IMR-90 (cell line): ENCODE measurements at regions not wholly inside any gene's neighbourhood (a gene's known extent, or its start where the extent isn't known, plus 50 kb on each side); places are given as distances from the start of the nearest gene placed in this dataset.

Experiments used
- ATAC-seq: fragments of 200-7000 bp; cut with Tn5 transposase; 2 replicates; pipeline ENCODE4 v1.9.1; 2020; ENCODE audit warnings: low read depth, mild to moderate bottlenecking, moderate library complexity
- BruUV-seq: library from RNA; stranded (reverse); fragments of 400-500 nt; replicated peaks from 2 replicates; lab custom pipeline; 2021; lab: Mats Ljungman, UMichigan
- CTCF ChIA-PET: fragments of 300-600 bp; formaldehyde crosslinking; extraction: SDS; loops from one replicate; lab custom pipeline; 2021; ENCODE audit warnings: antibody characterized with exemption; lab: Yijun Ruan, JAX
- POLR2A ChIA-PET: fragments of 300-600 bp; sonication (Branson Sonifier 250); formaldehyde crosslinking; loops from one replicate; lab custom pipeline; 2022; ENCODE audit warnings: antibody characterized with exemption; ENCODE audit not compliant: unreplicated experiment; lab: Charles Lee
- DNase-seq: peaks from one replicate; pipeline ENCODE4 v3.0.0; 2013
- H2AFZ ChIP-seq: replicated peaks from 2 replicates; pipeline ENCODE3; 2013; ENCODE audit warnings: low read length, mild to moderate bottlenecking; ENCODE audit not compliant: poor library complexity
- H2AK5ac ChIP-seq: 2 replicates; pipeline ENCODE4 v1.6.1; 2013; ENCODE audit warnings: low read depth, low read length, inconsistent platforms
- H2AK9ac ChIP-seq: replicated peaks from 2 replicates; pipeline ENCODE3; 2013; ENCODE audit warnings: mild to moderate bottlenecking, low read depth, low read length, moderate library complexity; ENCODE audit not compliant: poor library complexity
- H2BK120ac ChIP-seq: 2 replicates; pipeline ENCODE4 v1.6.1; 2013; ENCODE audit warnings: low read depth, low read length, inconsistent platforms
- H2BK15ac ChIP-seq: 3 replicates; pipeline ENCODE4 v1.6.1; 2013; ENCODE audit warnings: low read depth, low read length, inconsistent platforms
- H2BK20ac ChIP-seq: 2 replicates; pipeline ENCODE4 v1.6.1; 2013; ENCODE audit warnings: low read depth, mild to moderate bottlenecking, inconsistent platforms, low read length, moderate library complexity
- H2BK5ac ChIP-seq: 2 replicates; pipeline ENCODE4 v1.6.1; 2013; ENCODE audit warnings: mild to moderate bottlenecking, low read depth, low read length, inconsistent platforms; ENCODE audit not compliant: poor library complexity, severe bottlenecking
- H3K14ac ChIP-seq: replicated peaks from 2 replicates; pipeline ENCODE4 v1.6.1; 2013; ENCODE audit warnings: low read depth, low read length, inconsistent platforms
- H3K18ac ChIP-seq: 2 replicates; pipeline ENCODE4 v1.6.1; 2013; ENCODE audit warnings: low read depth, low read length, control low read depth
- H3K23ac ChIP-seq: 2 replicates; pipeline ENCODE4 v1.6.1; 2013; ENCODE audit warnings: low read depth, low read length, inconsistent platforms
- H3K27ac ChIP-seq: 2 replicates; pipeline ENCODE4 v1.5.1; 2013; ENCODE audit warnings: mild to moderate bottlenecking, control low read depth, low read length; ENCODE audit not compliant: insufficient read depth
- H3K27me3 ChIP-seq: 2 replicates; pipeline ENCODE4 v1.6.1; 2013; ENCODE audit warnings: low read length; ENCODE audit not compliant: control insufficient read depth, insufficient read depth
- H3K36me3 ChIP-seq: 2 replicates; pipeline ENCODE4 v1.6.1; 2013; ENCODE audit warnings: low read length, mixed read lengths; ENCODE audit not compliant: control insufficient read depth, insufficient read depth
- H3K4ac ChIP-seq: 2 replicates; pipeline ENCODE4 v1.6.1; 2013; ENCODE audit warnings: low read depth, low read length, inconsistent platforms
- H3K4me1 ChIP-seq: 2 replicates; pipeline ENCODE4 v1.6.1; 2013; ENCODE audit warnings: low read length, mixed read lengths; ENCODE audit not compliant: control insufficient read depth, insufficient read depth
- H3K4me2 ChIP-seq: 2 replicates; pipeline ENCODE4 v1.6.1; 2013; ENCODE audit warnings: low read depth, mild to moderate bottlenecking, control low read depth, low read length, moderate library complexity
- H3K4me3 ChIP-seq: 2 replicates; pipeline ENCODE4 v1.5.1; 2013; ENCODE audit warnings: low read depth, mild to moderate bottlenecking, control low read depth, low read length, moderate library complexity; ENCODE audit not compliant: insufficient read depth
- H3K56ac ChIP-seq: 2 replicates; pipeline ENCODE4 v1.6.1; 2013; ENCODE audit warnings: low read length, inconsistent platforms; ENCODE audit not compliant: insufficient read depth; ENCODE audit errors: extremely low read depth
- H3K79me1 ChIP-seq, 2 experiments: 2 replicates each; pipeline ENCODE4 v1.6.1; 2013; ENCODE audit warnings: low read length in 2 of 2, inconsistent platforms in 1 of 2, low read depth in 1 of 2
- H3K9ac ChIP-seq: 2 replicates; pipeline ENCODE4 v1.6.1; 2013; ENCODE audit warnings: low read depth, low read length, control low read depth
- H3K9me1 ChIP-seq: 2 replicates; pipeline ENCODE4 v1.6.1; 2013; ENCODE audit warnings: low read length, inconsistent platforms; ENCODE audit not compliant: insufficient read depth
- H3K9me3 ChIP-seq: 2 replicates; pipeline ENCODE4 v1.6.1; 2013; ENCODE audit warnings: low read length; ENCODE audit not compliant: control insufficient read depth, insufficient read depth
- H4K20me1 ChIP-seq: 2 replicates; pipeline ENCODE4 v1.6.1; 2013; ENCODE audit warnings: low read length, inconsistent platforms; ENCODE audit not compliant: insufficient read depth
- H4K5ac ChIP-seq: 2 replicates; pipeline ENCODE4 v1.6.1; 2013; ENCODE audit warnings: mild to moderate bottlenecking, low read depth, low read length, control low read depth
- H4K8ac ChIP-seq, 2 experiments: 2 replicates each; pipeline ENCODE4 v1.6.1; 2013; ENCODE audit warnings: low read depth in 2 of 2, low read length in 2 of 2, control low read depth in 1 of 2, inconsistent platforms in 1 of 2
- H4K91ac ChIP-seq: 2 replicates; pipeline ENCODE4 v1.6.1; 2013; ENCODE audit warnings: low read depth, low read length, inconsistent platforms; ENCODE audit not compliant: insufficient read depth
- BHLHE40 ChIP-seq: fragments of 150-350 bp; IDR thresholded peaks from 2 replicates; pipeline ENCODE4 v1.6.1; 2016; ENCODE audit warnings: mild to moderate bottlenecking, low read depth, low read length
- CEBPB ChIP-seq: IDR thresholded peaks from 2 replicates; pipeline ENCODE4 v1.6.1; 2012; ENCODE audit warnings: low read depth, low read length, improper control_type of control experiment
- CHD1 ChIP-seq: IDR thresholded peaks from 2 replicates; pipeline ENCODE4 v1.6.1; 2012; ENCODE audit warnings: low read depth, low read length, improper control_type of control experiment
- ELK1 ChIP-seq: fragments of 150-350 bp; IDR thresholded peaks from 2 replicates; pipeline ENCODE4 v1.6.1; 2016; ENCODE audit warnings: low read depth, mild to moderate bottlenecking, low read length, moderate library complexity, borderline replicate concordance
- FOS ChIP-seq: fragments of 150-350 bp; IDR thresholded peaks from 2 replicates; pipeline ENCODE4 v1.6.1; 2016; ENCODE audit warnings: low read depth, low read length
- MAFK ChIP-seq: IDR thresholded peaks from 2 replicates; pipeline ENCODE4 v1.6.1; 2012; ENCODE audit warnings: low read depth, low read length, improper control_type of control experiment
- MAZ ChIP-seq: IDR thresholded peaks from 2 replicates; pipeline ENCODE4 v1.6.1; 2012; ENCODE audit warnings: low read depth, mild to moderate bottlenecking, low read length, improper control_type of control experiment, moderate library complexity, borderline replicate concordance
- NFE2L2 ChIP-seq: fragments of 150-350 bp; IDR thresholded peaks from 2 replicates; pipeline ENCODE4 v1.6.1; 2016; ENCODE audit warnings: low read depth, mild to moderate bottlenecking, low read length
- POLR2A ChIP-seq: IDR thresholded peaks from 2 replicates; pipeline ENCODE4 v1.6.1; 2012; ENCODE audit warnings: mild to moderate bottlenecking, low read depth, low read length
- RAD21 ChIP-seq: IDR thresholded peaks from 2 replicates; pipeline ENCODE4 v1.6.1; 2012; ENCODE audit warnings: low read length, improper control_type of control experiment
- RCOR1 ChIP-seq: IDR thresholded peaks from 2 replicates; pipeline ENCODE4 v1.6.1; 2012; ENCODE audit warnings: mild to moderate bottlenecking, low read length, improper control_type of control experiment; ENCODE audit not compliant: insufficient replicate concordance
- SMC3 ChIP-seq: fragments of 150-350 bp; IDR thresholded peaks from 2 replicates; pipeline ENCODE4 v1.6.1; 2016; ENCODE audit warnings: low read depth, mild to moderate bottlenecking, antibody characterized with exemption, low read length, moderate library complexity
- WGBS, 2 experiments: methylation state at CpG; one replicate each; pipeline versions ENCODE4 v1.1.5 to v1.1.7; 2013; ENCODE audit warnings: missing lambda C conversion rate in 2 of 2; ENCODE audit not compliant: insufficient read length in 1 of 2; ENCODE audit errors: extremely low coverage in 2 of 2; 5-methylcytosine and 5-hydroxymethylcytosine counted together
- dilution Hi-C: fragments of 300-500 bp; cut with HindIII; formaldehyde crosslinking; loops from one replicate; pipeline ENCODE4 v1.14.3; 2018; ENCODE audit warnings: low sequenced_read_pairs; ENCODE audit not compliant: unreplicated experiment
- in situ Hi-C: fragments of 300-500 bp; cut with MboI; formaldehyde crosslinking; loops from 3 replicates; pipeline ENCODE4 v1.14.3; 2019; ENCODE audit warnings: low sequenced_read_pairs, inconsistent platforms, mixed read lengths
- intact Hi-C: fragments of 100-400 bp; cut with micrococcal nuclease; formaldehyde crosslinking; loops from 2 replicates; pipeline ENCODE4 v1.10.0; 2022
- TF ChIP-seq, protein P1 (sequence below): fragments of 150-350 bp; IDR thresholded peaks from 2 replicates; pipeline ENCODE4 v1.6.1; 2017; ENCODE audit warnings: mild to moderate bottlenecking, antibody characterized with exemption, low read length, low read depth
- TF ChIP-seq, protein P2 (sequence below): conservative IDR thresholded peaks from 2 replicates; pipeline ENCODE4 v1.5.1; 2012; ENCODE audit warnings: mild to moderate bottlenecking, low read depth, low read length, improper control_type of control experiment

GRCh38 chr22:27372969-27373670 is 428.4 kb downstream of the MN1 start:
- no peaks in the 10 kb centered on the region for H4K20me1 ChIP-seq
- no peaks in the 10 kb centered on the region for H3K9me3 ChIP-seq
- ChIA-PET CTCF (no interaction called here), POLR2A (no interaction called here)
- H3K36me3 ChIP-seq: no peaks in the 10 kb centered on the region
- H3K4me3 ChIP-seq: no peak overlapping the region
- no peak overlapping the region for H3K4me2 ChIP-seq
- H3K9ac ChIP-seq: no peak overlapping the region
- 80% methylated on average over 1 of the region's 10 CpGs; no CpG with 5 or more reads in 1 of the 2 experiments for WGBS, 2 experiments
- H3K9me1 ChIP-seq: no peaks in the 10 kb centered on the region
- no peaks in the 10 kb centered on the region for H3K4me1 ChIP-seq
- no peak overlapping the region for H4K8ac ChIP-seq
- no peak overlapping the region for H4K5ac ChIP-seq
- H4K91ac ChIP-seq: no peak overlapping the region
- H2AFZ ChIP-seq: no peak overlapping the region
- no peak for ATAC-seq
- no peak overlapping the region for H3K14ac ChIP-seq
- dilution Hi-C loops: no loop called here
- no TSS peak for BruUV-seq
- TF ChIP-seq ELK1: no peak
- no peak for TF ChIP-seq NFE2L2
- TF ChIP-seq RCOR1: no peak
- TF ChIP-seq CEBPB: no peak
- TF ChIP-seq BHLHE40: no peak
- no peak for TF ChIP-seq RAD21
- no peak for TF ChIP-seq MAFK
- no peak for TF ChIP-seq SMC3
- TF ChIP-seq, protein P1, sequence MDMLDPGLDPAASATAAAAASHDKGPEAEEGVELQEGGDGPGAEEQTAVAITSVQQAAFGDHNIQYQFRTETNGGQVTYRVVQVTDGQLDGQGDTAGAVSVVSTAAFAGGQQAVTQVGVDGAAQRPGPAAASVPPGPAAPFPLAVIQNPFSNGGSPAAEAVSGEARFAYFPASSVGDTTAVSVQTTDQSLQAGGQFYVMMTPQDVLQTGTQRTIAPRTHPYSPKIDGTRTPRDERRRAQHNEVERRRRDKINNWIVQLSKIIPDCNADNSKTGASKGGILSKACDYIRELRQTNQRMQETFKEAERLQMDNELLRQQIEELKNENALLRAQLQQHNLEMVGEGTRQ: no peak
- TF ChIP-seq POLR2A: no peak
- TF ChIP-seq, protein P2, sequence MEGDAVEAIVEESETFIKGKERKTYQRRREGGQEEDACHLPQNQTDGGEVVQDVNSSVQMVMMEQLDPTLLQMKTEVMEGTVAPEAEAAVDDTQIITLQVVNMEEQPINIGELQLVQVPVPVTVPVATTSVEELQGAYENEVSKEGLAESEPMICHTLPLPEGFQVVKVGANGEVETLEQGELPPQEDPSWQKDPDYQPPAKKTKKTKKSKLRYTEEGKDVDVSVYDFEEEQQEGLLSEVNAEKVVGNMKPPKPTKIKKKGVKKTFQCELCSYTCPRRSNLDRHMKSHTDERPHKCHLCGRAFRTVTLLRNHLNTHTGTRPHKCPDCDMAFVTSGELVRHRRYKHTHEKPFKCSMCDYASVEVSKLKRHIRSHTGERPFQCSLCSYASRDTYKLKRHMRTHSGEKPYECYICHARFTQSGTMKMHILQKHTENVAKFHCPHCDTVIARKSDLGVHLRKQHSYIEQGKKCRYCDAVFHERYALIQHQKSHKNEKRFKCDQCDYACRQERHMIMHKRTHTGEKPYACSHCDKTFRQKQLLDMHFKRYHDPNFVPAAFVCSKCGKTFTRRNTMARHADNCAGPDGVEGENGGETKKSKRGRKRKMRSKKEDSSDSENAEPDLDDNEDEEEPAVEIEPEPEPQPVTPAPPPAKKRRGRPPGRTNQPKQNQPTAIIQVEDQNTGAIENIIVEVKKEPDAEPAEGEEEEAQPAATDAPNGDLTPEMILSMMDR: no peak
- no peak for TF ChIP-seq CHD1
- no peak for TF ChIP-seq MAZ
- TF ChIP-seq FOS: no peak
- DNase-seq: no peak
- no peak overlapping the region for H2BK15ac ChIP-seq
- H3K56ac ChIP-seq: no peak overlapping the region
- no peak overlapping the region for H2BK5ac ChIP-seq
- H3K18ac ChIP-seq: no peak overlapping the region
- intact Hi-C loops: no loop called here
- no peak overlapping the region for H3K4ac ChIP-seq
- no peaks in the 10 kb centered on the region for H3K79me1 ChIP-seq
- H3K27me3 ChIP-seq: peaks cover 33% of the 10 kb centered on the region
- no peak overlapping the region for H3K27ac ChIP-seq
- H2BK20ac ChIP-seq: no peak overlapping the region
- no peak overlapping the region for H2AK5ac ChIP-seq
- in situ Hi-C loops: no loop called here
- H2AK9ac ChIP-seq: no peak overlapping the region
- H2BK120ac ChIP-seq: no peak overlapping the region
- no peak overlapping the region for H3K23ac ChIP-seq
